LoVo (cell line): ENCODE measurements at regions not wholly inside any gene's neighbourhood (a gene's known extent, or its start where the extent isn't known, plus 50 kb on each side); places are given as distances from the start of the nearest gene placed in this dataset.

ENCODE experiments used
- DNase-seq: peaks from one replicate; pipeline ENCODE4 v3.0.0-alpha.2; 2016; ENCODE audit warnings: low spot score

DNA sequence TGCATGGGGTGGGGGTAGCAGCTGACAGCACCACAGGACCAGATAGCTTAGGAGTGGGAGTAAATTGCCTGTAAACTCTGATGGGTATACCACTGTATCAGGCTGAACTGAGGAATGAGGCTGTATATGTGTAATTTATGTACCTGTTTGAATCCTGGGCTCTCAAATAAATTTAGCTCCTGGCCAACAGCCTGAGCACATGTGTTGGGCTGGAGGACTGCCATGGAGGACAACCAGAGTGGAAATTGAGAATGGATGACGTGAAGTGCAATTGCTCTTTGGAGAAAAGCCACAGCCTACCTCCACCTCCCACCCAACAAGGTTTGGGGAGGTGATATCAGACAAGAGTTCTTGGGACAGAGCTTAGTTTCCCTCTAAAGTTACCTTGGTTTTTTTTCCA, 328.6 kb upstream of the PROK2 start:
- no peak for DNase-seq

DNA sequence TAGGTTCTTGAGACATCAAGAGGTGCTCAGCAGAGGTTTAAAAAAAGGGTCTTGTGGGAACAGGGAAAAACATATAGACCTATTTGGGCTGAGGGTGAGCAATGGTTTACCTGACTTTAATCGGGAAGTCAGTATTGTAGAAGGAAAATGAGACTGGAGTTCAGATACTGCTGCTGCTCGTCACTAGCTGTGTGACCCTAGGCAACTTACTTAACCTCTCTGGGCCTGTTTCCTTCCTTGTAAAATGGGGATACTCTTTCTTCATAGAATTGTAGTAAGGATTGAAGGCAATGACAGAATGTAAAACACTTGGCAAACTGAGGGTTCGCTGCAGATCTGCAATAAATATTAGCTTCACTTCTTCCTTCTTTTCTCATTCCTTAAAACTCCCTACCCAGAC, 327.5 kb upstream of the PROK2 start:
- DNase-seq = no peak

DNA sequence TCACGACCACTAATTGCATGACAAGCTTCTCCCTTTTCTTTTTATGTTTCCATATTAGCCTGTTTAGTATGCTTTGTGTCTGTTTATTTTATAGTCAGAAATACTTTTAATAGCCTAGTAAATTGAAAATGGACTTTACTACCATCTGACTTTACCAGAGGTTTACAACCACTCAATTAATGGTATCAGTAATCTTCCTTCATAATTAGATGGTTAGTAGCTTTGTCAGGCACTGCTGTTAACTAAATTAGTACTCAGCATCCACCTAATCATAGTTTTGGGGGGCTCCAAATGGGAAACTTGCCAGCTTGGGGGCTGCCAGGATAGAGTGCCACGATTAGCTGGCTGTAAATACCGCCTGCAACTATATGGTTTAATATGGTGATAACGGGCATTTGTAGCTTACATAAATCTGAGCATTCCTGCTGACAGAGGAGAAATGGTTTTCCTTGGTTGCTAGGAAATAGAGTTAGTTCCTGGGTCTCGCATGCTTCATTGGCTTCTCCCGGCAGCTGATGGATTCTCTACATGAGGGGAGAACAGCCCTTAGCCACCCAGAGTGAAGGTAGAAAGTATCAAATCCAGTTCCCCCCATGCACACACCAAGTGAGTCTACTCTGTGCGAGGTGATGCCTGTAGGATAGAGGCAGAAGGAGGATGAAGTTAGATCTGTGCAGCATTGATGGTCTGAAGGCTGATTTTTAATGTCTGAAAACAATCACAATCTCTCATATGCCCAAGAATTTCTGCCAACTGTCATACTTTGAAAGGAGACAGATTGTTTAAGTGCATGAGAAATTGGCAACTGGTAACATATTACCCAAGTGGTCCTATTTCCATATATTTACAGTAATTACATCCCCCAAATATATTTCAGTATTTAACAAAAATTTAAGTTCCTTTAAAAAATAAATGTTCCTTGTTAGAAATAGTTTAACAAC, 326.6 kb upstream of the PROK2 start:
- DNase-seq = no peak

DNA sequence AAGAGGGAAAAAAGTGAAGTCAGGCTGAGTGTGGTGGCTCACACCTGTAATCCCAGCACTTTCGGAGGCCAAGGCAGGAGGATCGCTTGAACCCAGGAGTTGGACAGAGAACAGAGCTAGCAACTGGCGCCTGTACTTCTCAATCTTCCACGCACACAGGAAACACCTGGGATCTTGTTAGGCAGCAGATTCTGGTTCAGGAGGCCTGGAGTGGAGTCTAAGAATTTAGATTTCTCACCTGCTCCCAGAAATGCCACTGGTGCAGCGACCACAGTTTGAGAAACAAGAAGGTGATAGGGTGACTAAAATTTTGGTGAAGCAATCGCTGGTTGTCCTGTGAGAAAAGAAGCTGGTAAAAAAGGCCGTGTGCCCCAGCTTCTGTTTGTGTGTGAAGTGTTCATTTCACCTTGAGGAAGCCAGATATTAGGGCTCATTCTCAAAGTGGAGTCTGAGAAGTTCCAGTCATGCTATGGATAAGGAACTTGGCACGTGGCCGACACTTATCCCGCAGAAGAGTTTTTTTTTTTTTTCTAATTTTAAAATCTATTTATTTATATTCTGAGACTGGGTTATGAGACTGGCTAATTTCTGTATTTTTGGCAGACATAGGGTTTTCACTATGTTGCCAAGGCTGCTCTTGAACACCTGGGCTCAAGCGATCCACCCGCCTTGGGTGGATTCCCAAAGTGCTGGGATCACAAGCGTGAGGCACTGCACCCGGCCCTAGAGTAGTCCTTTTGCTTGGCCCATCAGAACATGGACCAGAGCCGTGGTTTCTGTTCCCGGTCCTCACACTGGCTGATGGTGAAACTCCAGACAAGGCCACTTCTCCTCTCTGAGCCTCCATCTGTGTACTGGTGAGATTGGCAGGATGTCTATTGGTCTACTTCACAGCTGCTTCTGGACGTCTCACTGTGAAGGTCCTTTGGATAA, 324.6 kb upstream of the PROK2 start:
- DNase-seq = no peak

DNA sequence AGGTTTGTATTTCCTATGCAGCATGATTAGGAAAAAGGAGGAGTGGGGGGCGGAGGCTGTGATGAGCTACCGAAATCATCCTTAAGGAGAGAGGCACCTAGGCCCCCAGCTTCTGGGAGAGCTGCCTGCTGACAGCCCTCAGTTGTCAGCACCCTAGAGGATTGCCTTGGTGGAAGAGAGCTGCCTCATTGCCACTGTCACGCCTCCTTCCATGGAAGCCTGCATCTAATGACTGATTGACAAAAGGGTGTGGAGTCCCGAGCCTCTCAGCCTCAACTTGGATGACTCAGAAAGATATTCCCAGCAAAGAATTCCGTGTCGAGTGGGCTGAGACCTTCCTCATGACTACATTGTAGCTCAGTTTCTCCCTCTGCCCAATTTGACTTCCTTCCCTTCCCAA, 320.4 kb upstream of the PROK2 start:
- DNase-seq = no peak

DNA sequence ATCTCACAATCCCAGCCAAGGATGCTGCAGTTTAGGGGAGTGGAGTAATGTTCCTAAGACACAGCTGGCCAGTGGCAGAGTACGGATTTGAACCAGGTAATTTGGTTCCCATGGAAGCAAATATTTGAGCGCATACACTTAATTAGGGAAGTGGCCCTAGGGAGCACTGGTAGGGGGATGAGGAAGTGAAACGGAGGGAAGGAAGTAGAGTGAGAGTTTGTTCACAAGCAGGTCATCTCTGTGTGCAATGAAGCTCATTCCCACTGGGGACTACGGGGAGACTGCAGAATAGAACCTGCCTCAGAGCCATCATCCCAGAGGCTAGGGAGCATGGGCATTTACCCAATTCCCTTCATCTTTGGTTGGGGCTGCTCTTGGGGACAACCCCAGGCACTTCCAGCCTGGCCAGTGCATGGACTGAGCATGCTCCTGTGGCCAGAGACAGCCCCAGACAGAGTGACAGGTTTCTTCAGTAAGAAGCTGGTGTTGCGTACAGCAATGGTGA, 317.2 kb upstream of the PROK2 start:
- DNase-seq = no peak

DNA sequence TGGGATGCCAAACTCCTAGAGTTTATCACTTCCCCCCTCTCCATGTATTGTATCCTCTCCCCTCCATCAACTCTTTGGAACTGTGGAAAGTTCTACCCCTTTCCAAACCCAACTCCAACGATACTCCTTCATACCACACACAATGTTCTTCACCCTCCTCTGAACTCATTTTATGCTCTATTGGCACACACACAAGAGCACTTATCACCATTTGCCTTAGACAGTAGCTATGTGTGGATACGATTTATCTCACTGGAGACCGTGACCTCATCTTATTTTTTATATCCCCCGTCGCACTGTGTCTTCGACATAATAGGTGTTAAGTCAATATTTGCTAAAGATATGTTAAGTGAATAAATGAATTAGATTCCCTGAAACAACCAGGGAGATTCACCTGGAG, 316.5 kb upstream of the PROK2 start:
- no peak for DNase-seq

DNA sequence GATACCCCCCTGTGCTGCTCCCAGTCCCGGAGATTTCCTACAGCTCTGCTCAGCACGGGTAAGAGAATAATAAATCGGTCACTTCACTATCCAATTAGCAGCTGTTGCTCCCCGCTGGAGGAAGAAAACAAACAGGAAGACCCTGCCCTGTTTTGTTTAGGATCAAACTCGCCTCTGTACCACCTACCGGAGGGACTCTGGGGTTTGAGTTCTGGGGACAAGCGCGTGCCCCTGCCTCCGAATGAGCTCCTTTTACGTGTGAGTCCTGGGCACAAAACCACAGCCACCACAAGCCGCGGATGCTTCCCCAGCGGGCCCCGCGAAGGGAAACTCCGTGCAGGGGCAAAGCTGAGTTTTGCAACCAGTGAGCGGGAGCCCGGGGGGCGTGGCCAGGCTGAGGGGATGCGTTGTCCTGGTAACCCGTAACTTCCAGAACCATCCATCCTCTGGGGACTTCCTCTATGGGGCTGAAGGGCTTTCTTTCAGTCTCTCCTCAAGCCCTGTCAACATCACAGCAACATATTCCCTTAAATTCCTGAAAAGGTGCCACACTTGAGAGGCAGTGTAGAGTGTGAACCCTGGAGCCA, 315.7 kb upstream of the PROK2 start:
- no peak for DNase-seq

DNA sequence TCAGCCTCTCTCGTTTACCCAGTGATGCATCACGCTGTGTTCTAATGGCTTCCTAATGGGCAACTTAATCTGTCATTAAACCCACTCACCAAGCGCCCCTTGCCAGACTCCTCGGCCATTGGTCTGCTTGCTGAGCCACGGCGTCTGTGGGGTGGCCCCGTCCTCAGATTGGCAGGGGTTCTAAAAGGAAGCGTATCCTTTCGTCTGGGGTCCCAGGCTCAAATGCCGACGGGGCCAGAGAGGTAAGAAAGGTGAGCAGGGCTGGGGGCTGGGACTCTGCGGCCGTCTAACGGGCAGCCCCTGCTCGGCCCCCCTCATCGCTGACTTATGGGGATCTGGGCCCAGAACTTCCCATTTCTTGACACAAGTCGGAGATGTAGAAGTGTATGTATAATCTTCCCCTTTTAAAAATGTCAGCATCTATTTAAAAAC, 315.1 kb upstream of the PROK2 start:
- no peak for DNase-seq

DNA sequence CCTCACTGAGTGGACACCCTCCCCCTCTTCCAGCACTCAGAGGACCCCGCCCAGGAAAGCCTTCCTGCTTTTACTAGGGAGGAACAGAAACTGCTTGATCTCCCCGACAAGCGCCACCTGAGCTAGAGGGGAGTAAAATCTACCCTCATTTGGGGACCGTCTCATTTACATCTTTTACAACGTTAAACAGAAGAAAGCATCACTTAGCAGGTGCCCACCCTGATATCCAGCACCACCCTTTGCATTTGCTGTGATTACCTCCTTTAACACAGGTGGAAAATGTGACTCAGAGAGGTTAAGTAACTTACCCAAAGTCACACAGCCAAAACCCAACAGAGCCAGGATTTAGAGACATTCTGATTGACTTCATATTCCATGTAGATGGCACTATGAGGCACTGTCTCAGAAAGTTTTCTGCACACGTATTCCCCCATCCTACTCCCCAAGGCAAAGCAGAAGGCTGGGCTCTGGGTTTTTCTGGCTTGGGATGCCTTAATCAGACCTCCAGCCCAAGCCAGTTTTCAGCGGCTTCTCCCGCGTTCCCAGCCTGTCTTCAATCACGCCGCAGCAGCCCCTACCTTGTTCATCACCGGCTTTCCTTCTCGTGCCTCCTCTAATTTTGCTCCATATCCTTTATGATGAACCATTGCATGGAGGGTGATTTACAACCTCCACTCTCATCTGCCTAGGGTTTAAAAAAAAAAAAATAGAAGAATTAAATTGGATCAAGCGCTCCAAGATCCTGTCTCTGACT, 314.6 kb upstream of the PROK2 start:
- DNase-seq = no peak

DNA sequence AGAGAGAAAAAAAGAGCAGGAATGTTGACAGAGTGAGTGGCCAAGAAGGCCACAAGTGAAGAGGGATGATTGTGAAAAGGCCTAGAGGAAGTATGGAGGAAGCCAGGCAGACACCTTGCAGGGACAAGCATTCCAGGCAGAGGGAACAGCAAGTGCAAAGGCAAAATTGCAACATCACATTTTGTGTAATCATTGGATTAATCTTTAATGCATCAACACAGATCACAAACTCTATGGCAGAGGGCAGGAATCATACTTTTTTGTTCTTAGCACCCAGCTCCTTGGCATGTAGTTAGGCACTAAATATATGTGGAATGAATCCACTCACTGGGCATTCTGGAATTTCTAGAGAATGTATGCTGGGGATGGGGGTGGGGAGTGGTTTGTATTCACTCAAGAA, 312.1 kb upstream of the PROK2 start:
- no peak for DNase-seq

DNA sequence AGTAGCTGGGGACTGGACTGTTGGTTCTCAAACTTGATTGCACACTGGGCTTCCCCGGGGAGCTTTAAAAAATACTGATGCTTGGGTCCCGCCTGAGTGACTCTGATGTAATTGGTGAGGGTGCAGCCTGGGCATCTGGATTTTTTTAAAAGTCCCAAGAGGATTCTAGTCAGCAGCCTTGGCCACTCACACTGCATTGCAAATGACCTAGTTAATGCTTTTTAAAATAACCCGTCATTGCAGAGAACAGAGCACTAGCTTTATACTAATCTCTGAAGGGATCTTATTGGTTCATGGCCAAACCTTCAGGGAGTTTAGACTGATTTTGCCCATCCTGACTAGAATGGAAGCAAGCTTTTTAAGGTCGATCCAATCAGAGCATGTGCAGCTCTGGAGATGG, 310.6 kb upstream of the PROK2 start:
- DNase-seq = no peak

DNA sequence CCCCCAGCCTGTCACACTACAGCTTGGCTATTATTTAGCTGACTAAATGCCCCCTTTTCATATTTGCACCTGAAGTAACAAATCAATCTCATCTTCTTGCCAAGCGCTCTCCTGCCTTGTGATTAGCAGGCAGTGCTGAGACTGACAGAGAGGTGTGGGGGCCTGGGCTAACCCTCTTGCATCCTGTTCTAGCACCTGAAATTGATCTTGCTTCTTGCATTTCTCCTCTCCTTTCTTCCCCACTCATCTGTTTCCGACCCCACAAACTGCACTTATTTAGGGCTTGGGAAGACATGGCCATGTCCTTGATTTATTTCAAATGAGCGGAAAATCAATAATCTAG, 309.0 kb upstream of the PROK2 start:
- DNase-seq = no peak

DNA sequence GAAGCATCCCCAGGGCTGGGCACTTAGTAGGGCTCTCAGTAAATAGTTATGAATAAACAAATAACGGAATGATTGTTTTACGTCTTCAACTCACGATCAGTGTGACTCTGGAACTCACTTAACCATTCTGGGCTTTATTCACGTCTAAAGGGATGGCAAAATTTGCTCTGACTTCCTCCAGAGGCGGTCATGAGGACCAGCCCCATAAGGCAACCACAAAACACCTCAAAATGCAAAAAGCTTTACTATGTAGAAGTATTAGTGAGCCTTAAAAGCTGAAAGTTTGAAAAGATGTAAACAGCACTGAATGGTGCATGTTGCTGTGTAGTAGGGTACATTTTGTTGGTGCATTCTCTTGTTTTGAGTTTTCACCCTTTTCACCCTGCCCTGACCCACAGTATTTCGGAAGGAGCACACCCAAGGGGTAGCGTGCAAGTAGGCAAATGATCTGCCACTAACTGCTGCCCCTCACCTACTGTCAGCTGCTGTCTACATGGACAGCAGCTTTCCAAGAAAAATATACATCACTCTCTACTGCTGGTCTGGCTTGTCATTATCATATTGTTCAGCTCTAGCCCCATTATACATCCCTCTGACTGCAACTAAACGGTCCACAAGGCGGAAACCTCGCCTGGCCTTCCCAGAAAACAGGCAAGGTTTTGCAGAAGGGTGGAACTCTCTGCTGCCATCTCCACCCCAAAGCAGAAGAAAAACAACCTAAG, 308.5 kb upstream of the PROK2 start:
- DNase-seq = no peak

DNA sequence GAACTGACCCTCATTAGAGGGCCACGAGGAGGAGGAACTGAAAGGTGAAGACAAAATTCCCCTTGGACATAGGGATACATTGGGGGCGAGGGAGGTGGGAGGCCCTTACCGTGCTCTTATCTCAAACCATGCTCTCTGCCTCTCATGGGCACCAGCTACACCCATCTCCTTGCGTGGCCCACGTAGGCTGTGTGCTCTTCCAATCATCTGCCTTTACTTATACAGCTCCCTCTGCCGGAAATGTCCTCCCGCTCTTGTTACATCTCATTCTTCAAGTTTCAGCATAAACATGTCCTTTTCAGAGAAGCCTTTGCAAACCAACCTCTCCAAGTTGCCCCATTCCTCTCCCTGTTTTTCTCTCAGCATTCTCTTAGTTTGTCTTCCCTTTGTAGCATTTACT, 307.8 kb upstream of the PROK2 start:
- DNase-seq = no peak

DNA sequence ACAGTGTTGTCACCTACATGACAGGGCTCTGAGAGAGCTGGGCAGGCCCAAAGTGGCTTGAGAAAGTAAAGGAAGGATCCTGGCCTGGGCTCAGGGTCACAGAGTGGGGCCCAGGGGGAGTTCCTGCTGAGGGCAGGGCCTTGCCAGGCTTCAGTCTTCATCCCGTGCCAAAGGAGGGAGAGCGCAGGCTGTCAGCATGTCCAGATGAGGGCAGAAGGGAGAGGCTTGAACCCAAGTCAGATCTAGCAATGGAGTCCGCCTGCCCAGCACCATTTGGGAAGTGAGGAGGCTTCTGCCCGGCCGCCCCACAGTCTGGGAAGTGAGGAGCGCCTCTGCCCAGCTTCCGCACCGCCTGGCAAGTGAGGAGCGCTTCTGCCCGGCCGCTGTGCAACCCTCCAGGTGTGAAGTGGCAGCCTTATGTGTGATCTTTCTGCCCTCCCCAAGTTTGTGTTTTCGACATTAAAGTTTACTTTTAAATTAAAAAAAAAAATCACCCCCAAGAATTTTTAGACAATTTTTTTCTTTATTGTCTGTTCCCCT, 303.6 kb upstream of the PROK2 start:
- DNase-seq = no peak

DNA sequence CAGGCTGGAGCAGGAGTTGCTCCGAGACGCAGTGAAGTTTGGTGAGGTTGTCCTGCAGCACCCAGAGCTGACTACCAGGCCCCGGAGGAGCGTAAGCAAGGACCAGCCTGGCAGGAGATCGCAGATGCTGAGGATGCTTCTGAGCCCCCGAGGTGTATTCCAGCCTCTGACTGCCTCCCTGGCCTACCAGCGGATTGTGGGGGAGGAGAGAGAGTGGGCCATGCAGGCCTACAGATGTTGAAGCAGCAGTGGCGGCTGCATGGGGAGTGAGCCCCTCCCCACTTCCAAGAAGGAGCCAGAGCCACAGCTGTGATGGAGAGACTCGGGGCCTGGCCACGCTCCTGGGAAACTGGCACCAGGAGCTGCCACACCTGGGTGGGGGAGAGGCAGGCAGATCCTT, 302.5 kb upstream of the PROK2 start:
- no peak for DNase-seq

DNA sequence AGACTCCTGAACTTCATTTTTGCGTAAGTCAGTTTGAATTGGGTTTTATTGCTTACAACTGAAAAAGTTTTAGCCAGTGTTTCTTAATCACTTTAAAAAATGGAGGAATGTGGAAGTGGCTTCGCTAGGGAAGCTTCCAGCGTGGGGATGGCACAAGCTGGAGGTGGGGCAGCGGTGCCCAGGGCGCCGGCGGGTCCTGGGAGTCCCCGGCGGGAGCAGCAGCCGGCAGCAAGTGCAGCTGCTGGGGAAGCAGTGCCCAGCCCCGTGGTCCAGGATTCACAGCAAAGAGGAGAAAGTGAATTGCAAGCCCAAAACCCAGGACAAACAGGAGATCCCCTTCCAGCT, 301.8 kb upstream of the PROK2 start:
- DNase-seq = no peak

DNA sequence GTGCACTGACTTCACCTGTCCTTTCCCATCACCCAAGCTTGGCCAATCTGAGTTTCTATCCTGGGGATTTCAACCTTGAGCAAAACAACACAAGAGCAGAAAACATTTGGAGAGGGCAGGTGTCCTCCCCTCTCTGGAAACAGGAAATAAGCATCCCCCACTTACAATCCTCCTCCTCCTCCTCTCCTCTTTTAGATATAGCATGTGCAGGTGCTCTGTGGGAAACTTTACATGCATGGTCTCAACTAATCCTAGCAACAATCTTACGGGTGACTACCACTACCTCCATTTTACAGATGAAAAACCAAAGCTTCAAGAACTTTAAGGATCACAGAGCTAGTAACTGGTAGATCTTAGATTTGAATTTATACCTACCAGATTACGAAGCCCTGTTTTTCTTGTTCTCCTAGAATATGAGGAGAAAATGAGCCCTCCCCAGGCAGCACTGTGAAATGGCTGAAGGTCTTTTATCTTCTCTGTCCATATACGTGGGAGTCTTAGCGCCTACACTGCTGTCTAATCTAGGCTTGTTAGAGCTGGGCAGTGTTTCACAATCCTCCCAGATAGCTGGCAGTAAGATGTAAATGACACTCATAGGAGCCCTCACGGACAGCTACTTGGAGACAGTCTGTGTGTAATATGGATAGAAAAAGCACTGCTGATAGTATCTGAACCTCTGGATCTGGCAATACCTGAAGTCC, 301.2 kb upstream of the PROK2 start:
- no peak for DNase-seq

DNA sequence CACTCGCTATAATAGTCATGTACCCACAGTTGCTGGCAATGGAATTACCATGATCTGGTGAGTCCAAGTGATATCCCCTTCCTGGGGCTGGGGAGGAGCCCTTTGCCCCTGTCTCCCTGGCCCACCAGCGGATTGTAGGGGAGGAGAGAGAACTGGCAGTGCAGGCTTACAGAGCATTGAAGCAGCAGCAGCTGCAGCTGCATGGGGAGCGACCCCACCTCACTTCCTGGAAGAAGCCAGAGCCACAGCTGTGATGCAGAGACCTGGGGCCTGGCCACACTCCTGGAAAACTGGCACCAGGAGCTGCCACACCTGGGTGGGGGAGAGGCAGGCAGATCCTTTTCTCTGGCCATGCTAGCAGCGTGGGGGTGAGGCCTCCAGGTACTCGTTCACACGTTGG, 300.1 kb upstream of the PROK2 start:
- DNase-seq = no peak
